Hepatocyte (in vitro differentiated cells): ENCODE measurements at regions not wholly inside any gene's neighbourhood (a gene's known extent, or its start where the extent isn't known, plus 50 kb on each side); places are given as distances from the start of the nearest gene placed in this dataset.

Source experiments
- DNase-seq: peaks from one replicate; pipeline ENCODE4 v3.0.0-alpha.2; 2016; ENCODE audit warnings: low spot score
- H2AFZ ChIP-seq: fragments of 200-600 bp; sonication (generic); 2 replicates; pipeline ENCODE4 v1.6.0; 2016; ENCODE audit warnings: antibody characterized with exemption, mild to moderate bottlenecking
- H3K27ac ChIP-seq: fragments of 200-600 bp; sonication (generic); 2 replicates; pipeline ENCODE4 v1.5.1; 2016; ENCODE audit warnings: mild to moderate bottlenecking
- H3K27me3 ChIP-seq: fragments of 200-600 bp; sonication (generic); 2 replicates; pipeline ENCODE4 v1.6.1; 2016
- H3K36me3 ChIP-seq: fragments of 200-600 bp; sonication (generic); replicated peaks from 2 replicates; pipeline ENCODE4 v1.5.1; 2016; ENCODE audit warnings: low read depth; ENCODE audit not compliant: insufficient read depth
- H3K4me1 ChIP-seq: fragments of 200-600 bp; sonication (generic); 2 replicates; pipeline ENCODE4 v1.5.1; 2016; ENCODE audit warnings: mild to moderate bottlenecking, moderate library complexity; ENCODE audit not compliant: insufficient read depth
- H3K4me2 ChIP-seq: fragments of 200-600 bp; sonication (generic); 2 replicates; pipeline ENCODE4 v1.6.0; 2016
- H3K4me3 ChIP-seq: fragments of 200-600 bp; sonication (generic); 2 replicates; pipeline ENCODE4 v1.5.1; 2016; ENCODE audit warnings: mild to moderate bottlenecking
- H3K79me2 ChIP-seq: fragments of 200-600 bp; sonication (generic); 2 replicates; pipeline ENCODE4 v1.6.0; 2017; ENCODE audit warnings: mild to moderate bottlenecking
- H3K9me2 ChIP-seq: fragments of 200-600 bp; sonication (generic); replicated peaks from 2 replicates; pipeline ENCODE4 v1.6.0; 2017; ENCODE audit warnings: mild to moderate bottlenecking; ENCODE audit not compliant: insufficient read depth
- H3K9me3 ChIP-seq: fragments of 200-600 bp; sonication (generic); 2 replicates; pipeline ENCODE4 v1.5.1; 2016; ENCODE audit warnings: low read depth, mild to moderate bottlenecking
- H4K20me1 ChIP-seq: fragments of 200-600 bp; sonication (generic); 2 replicates; pipeline ENCODE4 v1.6.0; 2016; ENCODE audit warnings: mild to moderate bottlenecking; ENCODE audit not compliant: insufficient read depth, poor library complexity, severe bottlenecking
- EZH2 ChIP-seq: fragments of 200-600 bp; sonication (generic); IDR thresholded peaks from 2 replicates; pipeline ENCODE4 v1.6.1; 2016; ENCODE audit warnings: antibody characterized with exemption, mild to moderate bottlenecking, borderline replicate concordance
- EZH2phosphoT487 ChIP-seq: fragments of 200-600 bp; sonication (generic); IDR thresholded peaks from one replicate; pipeline ENCODE4 v1.6.1; 2018; ENCODE audit warnings: antibody characterized with exemption, mild to moderate bottlenecking, low read depth, moderate library complexity; ENCODE audit not compliant: unreplicated experiment, severe bottlenecking
- WGBS: methylation state at CpG from one replicate; pipeline ENCODE4 v1.1.6; 2016; ENCODE audit warnings: low lambda C conversion rate; ENCODE audit errors: missing lambda C conversion rate; 5-methylcytosine and 5-hydroxymethylcytosine counted together
- TF ChIP-seq, protein P1 (sequence below): fragments of 200-600 bp; sonication (generic); IDR thresholded peaks from 2 replicates; pipeline ENCODE4 v1.5.1; 2016; ENCODE audit warnings: antibody characterized with exemption, mild to moderate bottlenecking; ENCODE audit not compliant: poor library complexity

DNA sequence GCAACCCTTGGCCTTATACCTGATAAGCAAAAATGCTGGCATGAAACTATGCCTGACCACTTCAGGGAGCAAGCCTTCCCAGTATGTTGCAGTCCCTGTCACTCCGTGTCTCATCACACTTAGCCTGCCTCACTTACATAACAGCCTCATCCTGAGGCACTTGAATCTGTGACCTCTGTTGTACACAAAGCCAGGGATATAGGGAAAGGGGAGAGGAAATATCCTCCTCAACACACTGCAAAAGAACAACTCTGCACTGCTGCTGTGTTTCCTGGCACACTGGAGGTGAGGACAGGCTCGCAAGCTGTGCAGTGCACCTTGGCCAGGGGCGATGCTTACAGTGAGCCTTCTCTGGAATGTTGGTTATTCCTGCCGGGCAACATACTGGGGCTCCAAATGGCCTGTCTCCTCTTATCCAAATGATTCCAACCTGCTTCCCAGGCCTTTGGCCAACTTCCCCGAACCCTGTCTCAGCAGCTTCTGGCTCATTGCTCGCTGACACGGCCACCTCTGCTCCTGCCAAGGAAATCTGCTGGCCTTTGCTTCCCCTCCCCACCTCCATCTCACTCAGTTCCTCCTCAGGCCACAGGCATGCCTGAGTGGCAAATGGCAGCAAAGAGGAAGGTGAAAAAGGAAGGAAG, 109.2 kb downstream of the CD47 start:
- Histone ChIP-seq H3K9me3 (no peaks in the 10 kb centered on the region), H3K4me3 (no peak overlapping the region), H3K27me3 (no peaks in the 10 kb centered on the region), H3K4me2 (no peak overlapping the region), H3K9me2 (no peaks in the 10 kb centered on the region), H2AFZ (peak overlapping the region; percentile 40), H4K20me1 (no peaks in the 10 kb centered on the region), H3K36me3 (no peaks in the 10 kb centered on the region), H3K27ac (peak overlapping the region; percentile 5), H3K79me2 (no peaks in the 10 kb centered on the region), H3K4me1 (peaks cover 16% of the 10 kb centered on the region)
- 62% methylated on average over 7 of the region's 7 CpGs for WGBS
- no peak for TF ChIP-seq EZH2
- TF ChIP-seq, protein P1, sequence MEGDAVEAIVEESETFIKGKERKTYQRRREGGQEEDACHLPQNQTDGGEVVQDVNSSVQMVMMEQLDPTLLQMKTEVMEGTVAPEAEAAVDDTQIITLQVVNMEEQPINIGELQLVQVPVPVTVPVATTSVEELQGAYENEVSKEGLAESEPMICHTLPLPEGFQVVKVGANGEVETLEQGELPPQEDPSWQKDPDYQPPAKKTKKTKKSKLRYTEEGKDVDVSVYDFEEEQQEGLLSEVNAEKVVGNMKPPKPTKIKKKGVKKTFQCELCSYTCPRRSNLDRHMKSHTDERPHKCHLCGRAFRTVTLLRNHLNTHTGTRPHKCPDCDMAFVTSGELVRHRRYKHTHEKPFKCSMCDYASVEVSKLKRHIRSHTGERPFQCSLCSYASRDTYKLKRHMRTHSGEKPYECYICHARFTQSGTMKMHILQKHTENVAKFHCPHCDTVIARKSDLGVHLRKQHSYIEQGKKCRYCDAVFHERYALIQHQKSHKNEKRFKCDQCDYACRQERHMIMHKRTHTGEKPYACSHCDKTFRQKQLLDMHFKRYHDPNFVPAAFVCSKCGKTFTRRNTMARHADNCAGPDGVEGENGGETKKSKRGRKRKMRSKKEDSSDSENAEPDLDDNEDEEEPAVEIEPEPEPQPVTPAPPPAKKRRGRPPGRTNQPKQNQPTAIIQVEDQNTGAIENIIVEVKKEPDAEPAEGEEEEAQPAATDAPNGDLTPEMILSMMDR, result no peak
- TF ChIP-seq EZH2phosphoT487, result no peak
- peak; percentile 19 for DNase-seq

DNA sequence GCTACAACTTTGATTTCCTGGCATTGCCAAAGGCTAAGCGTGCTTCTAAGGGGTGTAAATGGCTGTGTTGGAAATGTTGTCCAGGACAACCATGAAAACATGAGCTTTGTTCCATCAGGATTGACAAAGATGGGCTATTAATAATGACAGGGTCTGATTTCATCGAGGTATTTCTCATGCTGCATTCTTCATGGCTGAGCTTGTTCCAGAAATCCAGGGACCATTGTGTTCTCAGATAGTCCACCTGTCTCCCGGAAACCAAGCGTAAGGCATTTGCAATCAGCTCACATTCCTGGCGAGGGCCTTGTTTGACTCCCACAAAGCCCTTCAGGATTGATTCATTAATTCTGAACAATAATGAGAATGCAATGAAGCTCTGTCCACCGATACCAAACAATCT, 111.3 kb downstream of the CD47 start:
- H3K4me3 ChIP-seq, result no peak overlapping the region
- no peaks in the 10 kb centered on the region for H3K36me3 ChIP-seq
- no peak overlapping the region for H3K4me2 ChIP-seq
- H4K20me1 ChIP-seq, result no peaks in the 10 kb centered on the region
- DNase-seq, result no peak
- H3K27me3 ChIP-seq, result no peaks in the 10 kb centered on the region
- no peaks in the 10 kb centered on the region for H3K9me3 ChIP-seq
- peaks cover 10% of the 10 kb centered on the region for H3K4me1 ChIP-seq
- H2AFZ ChIP-seq, result no peak overlapping the region
- WGBS, result 93% methylated on average over 6 of the region's 6 CpGs
- no peaks in the 10 kb centered on the region for H3K9me2 ChIP-seq
- no peak overlapping the region for H3K27ac ChIP-seq
- no peaks in the 10 kb centered on the region for H3K79me2 ChIP-seq
- TF ChIP-seq EZH2 (no peak), EZH2phosphoT487 (no peak)
- TF ChIP-seq, protein P1, result no peak

- no peaks in the 10 kb centered on the region for H3K79me2 ChIP-seq
- no peak overlapping the region for H3K4me3 ChIP-seq
- no peaks in the 10 kb centered on the region for H3K27me3 ChIP-seq
- no peaks in the 10 kb centered on the region for H3K9me3 ChIP-seq
- H4K20me1 ChIP-seq, result no peaks in the 10 kb centered on the region
- no peak overlapping the region for H3K4me2 ChIP-seq
- H2AFZ ChIP-seq, result no peak overlapping the region
- peaks cover 10% of the 10 kb centered on the region for H3K4me1 ChIP-seq
- H3K27ac ChIP-seq, result peak overlapping the region; percentile 32
- no peak for DNase-seq
- 89% methylated on average over 6 of the region's 6 CpGs for WGBS
- TF ChIP-seq EZH2 (no peak), EZH2phosphoT487 (no peak)
- TF ChIP-seq, protein P1, result no peak
- H3K36me3 ChIP-seq, result no peaks in the 10 kb centered on the region
- H3K9me2 ChIP-seq, result no peaks in the 10 kb centered on the region
Measured at GRCh38 chr3:107978131-107979055, 112.4 kb downstream of the CD47 start.
